NCI-H1105 (cell line): ENCODE measurements at regions not wholly inside any gene's neighbourhood (a gene's known extent, or its start where the extent isn't known, plus 50 kb on each side); places are given as distances from the start of the nearest gene placed in this dataset.
"Not testable (repeated sequence)": the region's sequence is repeated elsewhere in the genome, so short reads cannot be mapped to it uniquely, and the experiment has no call there.

Experiments used
- DNase-seq: peaks from one replicate; lab custom pipeline; 2025; lab: John Stamatoyannopoulos, UW

GRCh38 chrX:39765327-39765726 is 332.4 kb downstream of the BCOR start:
- no peak for DNase-seq

GRCh38 chrX:39766085-39766726 is 331.6 kb downstream of the BCOR start:
- DNase-seq, result no peak

- DNase-seq, result no peak
Observed at GRCh38 chrX:39766855-39767254, 330.9 kb downstream of the BCOR start.

- DNase-seq, result no peak
Observed at GRCh38 chrX:39767446-39767845, 330.3 kb downstream of the BCOR start.

GRCh38 chrX:39769748-39770147 is 328.0 kb downstream of the BCOR start:
- no peak for DNase-seq

GRCh38 chrX:39771089-39771488 is 326.7 kb downstream of the BCOR start:
- DNase-seq, result no peak

- DNase-seq, result no peak
Observed at GRCh38 chrX:39772057-39772832, 325.5 kb downstream of the BCOR start.

- no peak for DNase-seq
Observed at GRCh38 chrX:39773150-39773549, 324.6 kb downstream of the BCOR start.

GRCh38 chrX:39773923-39774773 is 323.6 kb downstream of the BCOR start:
- DNase-seq, result no peak

GRCh38 chrX:39774774-39775328 is 322.9 kb downstream of the BCOR start:
- no peak for DNase-seq

GRCh38 chrX:39777623-39778025 is 320.1 kb downstream of the BCOR start:
- no peak for DNase-seq

GRCh38 chrX:39779952-39780783 is 317.6 kb downstream of the BCOR start:
- no peak for DNase-seq

GRCh38 chrX:39782276-39782675 is 315.5 kb downstream of the BCOR start:
- no peak for DNase-seq

- DNase-seq, result no peak
Observed at GRCh38 chrX:39787999-39788398, 309.8 kb downstream of the BCOR start.

GRCh38 chrX:39788521-39788920 is 309.2 kb downstream of the BCOR start:
- no peak for DNase-seq

- DNase-seq, result no peak
Observed at GRCh38 chrX:39791691-39792090, 306.1 kb downstream of the BCOR start.

GRCh38 chrX:39795605-39796004 is 302.2 kb downstream of the BCOR start:
- no peak for DNase-seq

GRCh38 chrX:39796856-39797255 is 300.9 kb downstream of the BCOR start:
- no peak for DNase-seq

GRCh38 chrX:39798488-39798887 is 299.3 kb downstream of the BCOR start:
- not testable (repeated sequence) for DNase-seq

GRCh38 chrX:39802354-39802753 is 295.4 kb downstream of the BCOR start:
- DNase-seq, result no peak

- DNase-seq, result no peak
Observed at GRCh38 chrX:39802908-39803307, 294.9 kb downstream of the BCOR start.

GRCh38 chrX:39805022-39805421 is 292.7 kb downstream of the BCOR start:
- no peak for DNase-seq
